Mucosa of descending colon (tissue), 3 donors: ENCODE measurements at regions not wholly inside any gene's neighbourhood (a gene's known extent, or its start where the extent isn't known, plus 50 kb on each side); places are given as distances from the start of the nearest gene placed in this dataset.
A peak's percentile ranks its signal among the peaks of the same experiment; 100 is the strongest.

Experiments
- ATAC-seq: fragments of 200-7000 bp; cut with Tn5 transposase; one replicate; pipeline ENCODE4 v1.9.1; 2020; ENCODE audit warnings: mild to moderate bottlenecking, moderate library complexity
- DNase-seq, 3 donors: peaks; one replicate each; pipeline ENCODE4 v3.0.0-alpha.2; 2020
- H3K36me3 ChIP-seq: fragments of 200-600 bp; one replicate; pipeline ENCODE4 v1.8.0; 2021; ENCODE audit warnings: low read depth, mild to moderate bottlenecking
- H3K4me1 ChIP-seq: fragments of 200-600 bp; one replicate; pipeline ENCODE4 v1.8.0; 2021; ENCODE audit warnings: low read depth, mild to moderate bottlenecking
- H3K4me3 ChIP-seq: fragments of 200-600 bp; one replicate; pipeline ENCODE4 v1.8.0; 2021; ENCODE audit warnings: mild to moderate bottlenecking
- H3K9me3 ChIP-seq: fragments of 200-600 bp; one replicate; pipeline ENCODE4 v1.8.0; 2021; ENCODE audit warnings: mild to moderate bottlenecking
- intact Hi-C, 2 donors: fragments of 100-400 bp; cut with DNase I in 1 of 2; cut with micrococcal nuclease in 1 of 2; formaldehyde crosslinking; loops; one replicate each; pipeline versions ENCODE4 v1.11.0 to v1.11.1; 2022; cut with DNase I, micrococcal nuclease
- TF ChIP-seq, protein P1 (sequence below): fragments of 200-600 bp; IDR thresholded peaks from one replicate; pipeline ENCODE4 v1.8.0; 2022; ENCODE audit warnings: antibody characterized with exemption, mild to moderate bottlenecking
- donor health status: DM: no; HTN: no; CAD: no; lungs with moderate emphysema.
- donor health status: DM: no; HTN: no; CAD: no.
- donor health status: DM: no; HTN: yes; CAD: no.

DNA sequence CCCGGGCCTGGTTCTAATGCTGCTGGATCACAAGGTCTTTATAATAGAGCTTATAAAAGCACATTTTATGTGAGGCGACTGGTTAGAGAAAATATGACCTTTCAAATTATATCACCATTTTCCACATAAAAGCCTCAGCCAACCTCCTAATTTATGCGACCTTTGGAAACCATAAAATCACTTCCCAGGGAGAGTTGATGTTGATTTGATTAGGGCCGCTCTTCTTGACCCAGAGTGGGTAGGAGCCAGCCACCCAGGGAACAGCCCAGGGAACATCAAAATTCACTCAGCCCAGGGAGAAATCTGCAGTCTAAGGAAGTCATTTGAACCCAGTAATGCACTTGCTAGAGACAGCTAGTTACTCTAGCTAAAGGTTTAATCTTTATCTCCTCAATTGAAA lies 79.8 kb upstream of the TENT5A start:
- H3K9me3 ChIP-seq = no peaks in the 10 kb centered on the region
- DNase-seq = no peak
- intact Hi-C loops = loop anchor here in 1 of 2 donors (10.0 kb wide), 1 partner anchor 48 kb away; no protein-coding TSS in a partner anchor
- H3K4me3 ChIP-seq = no peak overlapping the region
- H3K36me3 ChIP-seq = no peaks in the 10 kb centered on the region
- ATAC-seq = peak; percentile 74
- TF ChIP-seq, protein P1, sequence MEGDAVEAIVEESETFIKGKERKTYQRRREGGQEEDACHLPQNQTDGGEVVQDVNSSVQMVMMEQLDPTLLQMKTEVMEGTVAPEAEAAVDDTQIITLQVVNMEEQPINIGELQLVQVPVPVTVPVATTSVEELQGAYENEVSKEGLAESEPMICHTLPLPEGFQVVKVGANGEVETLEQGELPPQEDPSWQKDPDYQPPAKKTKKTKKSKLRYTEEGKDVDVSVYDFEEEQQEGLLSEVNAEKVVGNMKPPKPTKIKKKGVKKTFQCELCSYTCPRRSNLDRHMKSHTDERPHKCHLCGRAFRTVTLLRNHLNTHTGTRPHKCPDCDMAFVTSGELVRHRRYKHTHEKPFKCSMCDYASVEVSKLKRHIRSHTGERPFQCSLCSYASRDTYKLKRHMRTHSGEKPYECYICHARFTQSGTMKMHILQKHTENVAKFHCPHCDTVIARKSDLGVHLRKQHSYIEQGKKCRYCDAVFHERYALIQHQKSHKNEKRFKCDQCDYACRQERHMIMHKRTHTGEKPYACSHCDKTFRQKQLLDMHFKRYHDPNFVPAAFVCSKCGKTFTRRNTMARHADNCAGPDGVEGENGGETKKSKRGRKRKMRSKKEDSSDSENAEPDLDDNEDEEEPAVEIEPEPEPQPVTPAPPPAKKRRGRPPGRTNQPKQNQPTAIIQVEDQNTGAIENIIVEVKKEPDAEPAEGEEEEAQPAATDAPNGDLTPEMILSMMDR = no peak
- peaks cover 19% of the 10 kb centered on the region for H3K4me1 ChIP-seq

DNA sequence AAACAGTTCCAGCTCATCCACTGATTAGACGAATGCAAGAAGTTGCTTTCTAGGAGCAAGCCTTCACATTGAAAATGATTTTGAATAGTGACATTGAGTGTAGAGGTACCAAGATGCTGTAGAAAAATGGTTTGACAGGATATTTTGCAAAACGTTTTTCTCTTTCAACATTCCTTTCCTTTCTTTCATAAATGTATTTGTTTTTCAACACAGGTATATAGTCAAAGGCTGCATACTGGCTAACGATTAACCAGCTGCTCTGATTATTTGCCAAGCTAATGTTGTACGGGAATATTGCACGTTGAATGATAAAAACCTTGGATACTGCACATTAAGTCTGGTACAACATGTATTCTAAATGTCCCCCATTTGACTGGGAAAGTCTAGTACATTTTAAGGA lies 78.8 kb upstream of the TENT5A start:
- TF ChIP-seq, protein P1 = no peak
- ATAC-seq (peak; percentile 39), DNase-seq (peak in 1 of 3 donors; percentile 56)

DNA sequence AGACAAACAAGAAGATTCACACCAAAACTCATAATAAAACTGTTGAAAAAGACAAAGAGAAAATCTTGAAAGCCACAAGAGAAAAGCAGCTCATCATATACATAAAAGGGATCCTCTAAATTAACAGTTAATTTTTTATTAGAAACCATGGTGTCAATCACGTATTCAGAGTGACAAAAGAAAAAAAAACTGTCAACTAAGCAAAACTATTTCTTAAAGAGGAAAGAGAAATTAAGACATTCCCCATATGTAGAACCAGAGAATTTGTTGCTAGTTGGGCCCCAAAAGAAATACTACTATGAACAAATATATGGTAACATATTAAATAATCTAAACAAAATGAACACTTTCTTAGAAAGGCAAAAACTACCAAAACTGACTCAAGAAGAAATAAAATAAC lies 74.3 kb upstream of the TENT5A start:
- ATAC-seq (no peak), DNase-seq (no peak)
- no peaks in the 10 kb centered on the region for H3K36me3 ChIP-seq
- H3K9me3 ChIP-seq = no peaks in the 10 kb centered on the region
- TF ChIP-seq, protein P1 = no peak
- intact Hi-C loops = no loop called here
- H3K4me3 ChIP-seq = no peak overlapping the region
- H3K4me1 ChIP-seq = peaks cover under 1% of the 10 kb centered on the region

More for the DNA sequence above, 78.8 kb upstream of the TENT5A start:
- intact Hi-C loops = loop anchor here in 1 of 2 donors (10.0 kb wide), 1 partner anchor 46 kb away; no protein-coding TSS in a partner anchor
- peaks cover 19% of the 10 kb centered on the region for H3K4me1 ChIP-seq
- no peak overlapping the region for H3K4me3 ChIP-seq
- H3K9me3 ChIP-seq = no peaks in the 10 kb centered on the region
- no peaks in the 10 kb centered on the region for H3K36me3 ChIP-seq

DNA sequence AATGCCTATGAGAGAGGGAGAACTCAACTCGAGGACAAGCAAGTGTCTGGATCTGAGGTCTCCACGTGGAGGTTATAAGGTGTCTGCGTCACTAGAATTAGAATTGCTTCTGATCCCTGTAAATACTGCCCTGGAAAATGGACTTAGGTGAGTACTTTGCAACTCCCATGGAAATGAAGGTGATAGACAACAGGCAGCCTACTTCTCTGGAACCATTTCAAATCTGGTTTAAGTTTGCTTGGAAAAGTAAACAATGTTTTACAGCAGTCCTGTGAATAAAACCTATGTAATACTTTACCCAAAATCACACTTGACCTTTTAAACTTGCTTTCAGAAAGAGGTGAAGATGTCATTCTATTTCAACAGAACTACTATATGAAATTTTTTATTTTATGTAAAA lies 70.1 kb upstream of the TENT5A start:
- Histone ChIP-seq H3K4me3 (no peak overlapping the region), H3K36me3 (no peaks in the 10 kb centered on the region), H3K9me3 (no peaks in the 10 kb centered on the region), H3K4me1 (peaks cover 16% of the 10 kb centered on the region)
- ATAC-seq = peak; percentile 67
- TF ChIP-seq, protein P1 = no peak
- intact Hi-C loops = no loop called here
- DNase-seq = peak in 1 of 3 donors; percentile 29

DNA sequence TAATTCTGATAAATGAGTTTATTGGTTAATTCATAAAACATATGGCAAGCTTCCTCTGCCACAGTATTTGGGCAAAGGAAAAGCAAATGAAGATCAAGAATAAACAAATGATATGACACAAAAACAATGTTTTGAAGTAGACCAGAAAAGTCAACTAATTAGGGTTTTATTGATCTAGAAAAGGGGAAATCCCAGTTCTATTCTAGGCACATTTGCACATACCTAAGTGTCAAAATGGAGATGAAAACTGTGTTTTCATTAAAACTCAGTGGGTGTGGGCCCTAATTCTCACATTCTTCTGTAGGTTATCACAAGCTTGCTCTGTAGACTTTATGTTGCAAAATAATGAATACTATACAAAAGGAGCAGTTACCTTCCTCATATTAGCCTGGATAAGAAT lies 69.0 kb upstream of the TENT5A start:
- peaks cover 16% of the 10 kb centered on the region for H3K4me1 ChIP-seq
- no peak overlapping the region for H3K4me3 ChIP-seq
- TF ChIP-seq, protein P1 = no peak
- no peak for ATAC-seq
- intact Hi-C loops = no loop called here
- no peak for DNase-seq
- no peaks in the 10 kb centered on the region for H3K9me3 ChIP-seq
- no peaks in the 10 kb centered on the region for H3K36me3 ChIP-seq

DNA sequence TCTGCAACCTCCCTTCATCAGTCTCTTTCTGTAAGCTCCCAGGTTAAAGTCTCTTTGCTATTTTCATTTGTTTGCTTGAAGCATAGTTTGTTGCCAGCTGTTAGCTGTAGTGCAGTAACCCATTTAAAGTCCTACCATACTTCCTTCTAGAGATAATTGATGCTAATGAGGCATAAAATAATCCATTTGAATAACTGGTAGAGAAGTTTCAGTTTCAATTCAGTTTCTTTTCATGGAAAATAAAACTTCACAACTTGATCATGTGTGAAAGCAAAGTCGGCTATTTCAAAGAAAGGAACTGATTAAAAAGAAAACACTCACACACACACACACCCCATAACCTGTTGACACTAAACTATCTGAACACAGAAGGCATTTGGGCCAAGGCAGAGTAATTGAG lies 68.5 kb upstream of the TENT5A start:
- intact Hi-C loops = no loop called here

More for the DNA sequence above, 68.5 kb upstream of the TENT5A start:
- Histone ChIP-seq H3K9me3 (no peaks in the 10 kb centered on the region), H3K4me3 (no peak overlapping the region), H3K4me1 (peaks cover 16% of the 10 kb centered on the region), H3K36me3 (no peaks in the 10 kb centered on the region)
- TF ChIP-seq, protein P1 = no peak
- ATAC-seq (peak; percentile 68), DNase-seq (no peak)
